NOMO-1 treated with DMSO at 0.1 percent for 48 hours (cell line): ENCODE measurements at regions not wholly inside any gene's neighbourhood (a gene's known extent, or its start where the extent isn't known, plus 50 kb on each side); places are given as distances from the start of the nearest gene placed in this dataset.
"Not testable (repeated sequence)": the region's sequence is repeated elsewhere in the genome, so short reads cannot be mapped to it uniquely, and the experiment has no call there.

Experiments
- DNase-seq: peaks from one replicate; lab custom pipeline; 2025; ENCODE audit not compliant: unreplicated experiment; lab: John Stamatoyannopoulos, UW

GRCh38 chr1:14371771-14372497 is 226.6 kb upstream of the KAZN start:
- DNase-seq = no peak

- no peak for DNase-seq
These were observed 226.0 kb upstream of the KAZN start for GRCh38 chr1:14372526-14372925.

- DNase-seq = no peak
These were observed 225.3 kb upstream of the KAZN start for GRCh38 chr1:14373081-14373758.

GRCh38 chr1:14375226-14375625 is 223.3 kb upstream of the KAZN start:
- DNase-seq = no peak

GRCh38 chr1:14377386-14377785 is 221.1 kb upstream of the KAZN start:
- DNase-seq = no peak

- DNase-seq = no peak
These were observed 218.1 kb upstream of the KAZN start for GRCh38 chr1:14380408-14380807.

- no peak for DNase-seq
These were observed 207.7 kb upstream of the KAZN start for GRCh38 chr1:14390816-14391215.

- DNase-seq = no peak
These were observed 206.2 kb upstream of the KAZN start for GRCh38 chr1:14392161-14392858.

GRCh38 chr1:14392859-14393365 is 205.6 kb upstream of the KAZN start:
- DNase-seq = no peak

GRCh38 chr1:14396100-14396499 is 202.4 kb upstream of the KAZN start:
- no peak for DNase-seq

- no peak for DNase-seq
These were observed 194.4 kb upstream of the KAZN start for GRCh38 chr1:14403961-14404645.

GRCh38 chr1:14404862-14405301 is 193.6 kb upstream of the KAZN start:
- DNase-seq = no peak

- DNase-seq = no peak
These were observed 186.2 kb upstream of the KAZN start for GRCh38 chr1:14412235-14412634.

GRCh38 chr1:14413819-14414490 is 184.5 kb upstream of the KAZN start:
- no peak for DNase-seq

- no peak for DNase-seq
These were observed 183.1 kb upstream of the KAZN start for GRCh38 chr1:14415396-14415795.

- DNase-seq = not testable (repeated sequence)
These were observed 178.7 kb upstream of the KAZN start for GRCh38 chr1:14419778-14420218.

- no peak for DNase-seq
These were observed 177.8 kb upstream of the KAZN start for GRCh38 chr1:14420686-14421085.

- no peak for DNase-seq
These were observed 177.0 kb upstream of the KAZN start for GRCh38 chr1:14421295-14421976.

- DNase-seq = no peak
These were observed 176.4 kb upstream of the KAZN start for GRCh38 chr1:14421977-14422609.
